ENCODE measurements at regions not wholly inside any gene's neighbourhood (a gene's known extent, or its start where the extent isn't known, plus 50 kb on each side); places are given as distances from the start of the nearest gene placed in this dataset.

DNA sequence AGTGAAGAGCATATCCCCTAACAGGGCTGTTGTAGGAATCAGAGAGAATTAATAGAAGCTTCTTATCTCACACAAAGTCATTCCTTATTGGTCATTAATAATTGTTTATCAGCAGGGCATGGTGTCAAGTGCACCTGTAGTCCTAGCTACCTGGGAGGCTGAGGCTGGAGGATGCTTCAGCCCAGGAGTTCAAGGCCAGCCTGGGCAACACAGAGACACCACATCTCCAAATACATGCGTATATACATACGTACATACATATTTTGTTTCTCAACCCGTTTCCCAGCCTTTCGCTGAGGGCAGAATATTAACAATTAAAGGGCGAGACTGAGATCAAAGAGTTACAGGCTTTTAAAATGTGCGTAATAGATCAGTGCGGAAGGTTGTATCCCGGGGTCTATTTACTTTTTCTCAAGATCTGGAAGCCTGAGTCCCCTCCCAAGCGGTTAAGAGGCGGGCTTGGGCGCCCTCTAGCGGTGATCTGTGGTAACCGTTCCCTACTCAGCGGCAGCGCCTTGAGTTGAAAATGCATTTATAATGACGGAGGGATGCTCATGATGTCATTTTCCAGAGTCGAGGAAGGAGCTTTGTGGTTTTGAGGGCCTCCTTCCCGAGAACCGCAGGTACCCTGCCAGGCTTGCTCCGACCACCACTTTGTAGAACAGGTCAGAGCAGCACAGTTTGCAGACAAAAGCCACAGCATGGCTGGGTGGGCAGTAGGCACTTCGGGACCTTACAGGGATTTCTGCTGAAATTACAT is 169.6 kb upstream of the GPR12 start:
- peak; percentile 24 for DNase-seq

DNA sequence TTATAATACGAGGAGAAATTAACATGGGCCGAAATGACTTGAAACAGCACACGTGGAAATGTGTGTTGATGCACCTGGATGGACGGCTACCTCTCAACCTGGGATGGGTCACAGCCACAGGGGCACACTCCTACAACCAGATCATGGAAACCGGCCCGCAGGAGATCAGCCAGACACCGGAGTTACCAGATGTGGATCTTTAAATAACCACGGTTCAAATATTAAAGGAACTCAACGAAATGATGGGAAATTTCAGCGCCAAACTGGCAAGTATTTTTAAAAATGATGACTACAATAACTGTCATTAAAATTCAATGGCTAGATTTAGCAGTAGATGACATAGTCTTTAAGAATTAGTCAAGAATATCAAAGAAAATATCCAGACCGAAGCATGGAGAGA is 166.9 kb upstream of the GPR12 start:
- no peak for DNase-seq

DNA sequence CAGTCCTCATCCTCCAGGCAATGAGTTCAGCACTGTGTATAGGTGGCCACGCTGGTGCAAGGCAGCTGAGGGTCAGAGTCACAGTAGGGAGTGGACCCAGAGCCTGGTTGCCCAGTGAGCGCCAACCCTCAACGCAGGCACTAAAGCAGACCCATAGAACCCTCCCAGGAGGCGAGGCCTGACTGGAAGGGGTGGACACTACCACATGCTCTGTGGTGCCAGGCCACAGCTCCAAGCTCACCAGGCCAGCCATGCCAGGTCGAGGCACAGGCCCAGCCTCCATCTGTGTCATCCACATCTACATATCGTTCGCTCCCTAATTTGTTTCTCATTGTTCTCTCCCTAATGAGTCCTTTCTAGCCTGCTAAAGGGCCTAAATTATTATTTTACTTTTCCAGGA is 165.8 kb upstream of the GPR12 start:
- no peak for DNase-seq

DNA sequence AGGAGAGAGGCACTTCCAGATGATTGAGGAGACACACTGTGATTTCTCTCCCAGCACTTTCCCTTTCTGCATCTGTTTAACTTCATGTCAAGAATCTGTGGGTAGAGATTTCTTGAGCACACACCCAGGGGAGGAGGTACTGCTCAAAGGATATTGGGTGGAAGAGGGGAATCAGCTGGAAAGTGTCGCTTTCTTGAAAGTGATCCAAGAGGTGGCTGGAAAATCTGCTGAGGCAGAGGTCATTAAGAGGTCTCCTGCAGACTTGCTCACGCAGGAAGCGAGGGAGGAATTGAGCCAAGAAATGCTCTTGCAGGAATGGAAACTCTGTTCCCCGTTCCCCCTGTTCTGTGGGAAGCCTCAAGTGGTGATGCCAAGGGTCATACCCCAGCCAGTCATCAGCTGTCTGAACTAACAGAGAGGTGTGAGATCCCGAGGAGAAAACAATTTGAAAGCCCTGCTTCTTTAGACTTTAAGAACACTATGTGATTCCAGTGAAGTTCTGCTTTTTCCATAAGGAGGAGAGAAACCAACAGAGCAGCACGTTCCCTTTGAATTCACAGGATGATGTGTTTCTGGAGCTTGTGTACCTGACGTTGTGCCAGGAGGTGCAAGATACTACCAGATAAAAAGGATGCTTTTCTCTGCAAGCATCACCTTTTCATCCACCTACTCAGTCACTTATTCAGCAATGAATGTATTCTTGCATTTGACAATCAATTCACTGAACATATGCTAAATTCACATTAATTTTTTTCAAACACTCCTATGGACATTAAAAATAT is 163.4 kb upstream of the GPR12 start:
- DNase-seq, result no peak

DNA sequence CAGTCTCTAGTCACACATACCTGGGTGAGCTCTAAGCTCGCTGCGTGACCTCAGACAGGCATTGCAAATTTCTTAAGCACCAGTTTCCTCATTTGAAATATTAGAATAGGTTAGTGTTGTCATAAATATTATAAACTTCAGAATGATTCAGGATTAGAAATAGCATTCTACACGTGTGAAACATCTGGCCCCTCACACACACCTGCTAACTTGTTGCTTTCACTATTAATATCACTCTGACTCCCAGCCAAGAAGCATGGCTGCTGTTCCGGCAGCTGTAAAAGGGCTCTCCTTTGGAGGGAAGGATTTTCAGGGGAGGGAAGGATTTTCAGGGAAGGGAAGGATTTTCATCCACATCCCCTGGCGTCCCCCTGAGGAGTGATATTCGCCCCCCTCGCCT is 161.3 kb upstream of the GPR12 start:
- no peak for DNase-seq

DNA sequence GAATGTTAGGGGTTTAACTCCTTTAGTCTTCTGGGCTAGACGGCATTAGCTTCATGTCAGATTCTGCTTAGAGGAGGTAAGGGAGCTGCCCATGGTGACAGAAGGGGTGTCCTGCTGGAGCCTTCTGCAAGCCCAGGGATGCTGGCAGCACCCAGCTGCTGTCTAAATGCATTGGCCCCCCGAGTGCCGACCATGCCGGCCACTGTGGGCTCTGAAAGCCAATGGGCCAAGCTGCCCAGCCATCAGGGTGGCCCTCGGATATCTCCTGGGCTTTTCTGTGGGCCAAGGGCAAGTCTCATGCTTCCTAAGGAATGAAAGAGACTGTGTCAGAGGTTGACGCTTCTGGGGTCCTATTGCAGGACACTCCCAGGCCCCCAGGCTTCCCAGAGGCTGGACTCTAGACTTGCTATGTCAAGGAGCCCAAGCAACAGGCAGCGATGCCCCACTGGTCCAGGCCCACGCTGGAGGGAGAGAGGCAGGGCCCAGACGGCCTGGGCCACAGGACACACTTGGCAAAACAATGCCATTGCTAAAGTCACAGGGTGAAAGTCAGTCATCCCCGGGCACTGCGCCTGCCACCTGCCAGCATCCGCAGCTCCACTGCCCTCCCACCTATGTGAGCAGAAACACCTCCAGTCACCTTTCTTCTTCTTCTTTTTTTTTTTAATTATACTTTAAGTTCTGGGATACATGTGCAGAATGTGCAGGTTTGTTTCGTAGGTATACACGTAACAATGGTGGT is 160.2 kb upstream of the GPR12 start:
- DNase-seq, result no peak

DNA sequence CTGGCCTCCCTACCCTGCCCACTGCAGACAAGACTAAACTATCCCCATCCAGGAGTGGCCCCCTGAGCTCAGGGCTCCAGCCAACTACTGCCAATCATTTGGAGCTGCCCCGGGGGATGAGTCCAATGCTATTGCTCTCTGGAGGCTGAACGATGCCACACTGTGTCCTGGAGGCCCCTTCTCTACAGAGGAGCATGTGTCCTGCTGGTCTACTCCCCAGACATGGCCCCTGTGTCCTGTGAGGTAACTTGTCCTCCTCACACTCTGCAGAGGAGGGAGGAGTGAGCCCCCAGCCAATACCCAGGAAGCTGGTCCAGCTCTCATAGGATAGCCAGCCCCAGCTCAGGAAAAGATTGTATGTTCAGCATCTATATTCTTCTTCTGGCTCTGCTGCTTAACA is 159.1 kb upstream of the GPR12 start:
- DNase-seq, result no peak

DNA sequence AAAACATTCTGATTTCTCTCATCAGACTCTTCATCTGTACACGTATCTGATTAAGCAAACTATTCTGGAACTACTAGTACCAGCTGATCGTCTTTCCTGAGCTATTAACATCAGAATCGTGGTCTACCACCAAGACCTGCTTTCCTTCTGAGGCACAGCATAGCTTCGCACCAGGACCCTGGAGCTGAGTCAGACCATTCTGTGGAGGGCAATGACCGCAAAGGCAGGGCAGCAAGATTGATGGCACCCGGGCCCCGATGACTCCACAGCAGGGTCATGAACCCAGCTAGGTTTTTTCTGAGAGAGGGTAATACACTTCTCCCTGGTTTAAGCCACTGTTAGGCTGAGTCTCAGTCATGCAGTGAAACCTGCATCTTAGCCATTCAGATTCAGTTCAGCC is 158.7 kb upstream of the GPR12 start:
- DNase-seq, result no peak

DNA sequence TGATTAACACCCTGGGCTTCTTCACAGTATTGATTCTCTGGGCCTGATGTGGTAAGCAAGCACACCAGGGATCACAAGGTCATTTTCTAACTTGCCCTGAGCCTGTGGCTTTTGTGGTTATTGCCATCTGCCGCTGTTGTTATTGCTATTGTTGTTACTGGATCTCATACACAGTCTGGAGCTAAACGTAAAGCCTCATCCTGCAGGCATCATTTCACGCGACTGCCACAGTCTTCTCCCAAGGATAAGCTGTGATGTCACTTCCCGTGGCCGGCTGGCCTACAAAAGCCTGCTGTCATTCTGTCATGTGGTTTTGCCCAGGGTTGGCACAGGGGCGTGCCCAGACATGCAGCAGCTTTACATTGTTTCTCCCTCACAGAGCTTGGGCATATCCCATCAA is 154.0 kb upstream of the GPR12 start:
- DNase-seq, result peak; percentile 71

DNA sequence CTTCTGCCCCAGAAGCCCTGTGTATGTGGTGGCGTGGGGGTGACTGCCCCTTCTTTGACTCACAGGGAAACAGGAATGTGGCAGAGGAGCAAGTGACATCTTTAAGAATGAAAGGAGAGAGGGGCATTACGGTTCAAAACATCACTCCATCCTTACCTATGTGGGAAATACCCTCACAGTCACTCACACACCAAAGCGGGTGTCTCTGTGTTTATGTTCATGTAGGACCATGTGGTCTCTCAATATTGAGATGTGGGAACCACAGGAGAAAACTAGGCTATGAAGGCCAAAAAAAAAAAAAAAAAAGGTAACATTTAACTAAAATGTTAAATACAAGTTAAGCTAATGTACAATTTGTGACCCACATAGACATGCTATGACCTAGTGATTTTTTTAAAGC is 153.6 kb upstream of the GPR12 start:
- no peak for DNase-seq

DNA sequence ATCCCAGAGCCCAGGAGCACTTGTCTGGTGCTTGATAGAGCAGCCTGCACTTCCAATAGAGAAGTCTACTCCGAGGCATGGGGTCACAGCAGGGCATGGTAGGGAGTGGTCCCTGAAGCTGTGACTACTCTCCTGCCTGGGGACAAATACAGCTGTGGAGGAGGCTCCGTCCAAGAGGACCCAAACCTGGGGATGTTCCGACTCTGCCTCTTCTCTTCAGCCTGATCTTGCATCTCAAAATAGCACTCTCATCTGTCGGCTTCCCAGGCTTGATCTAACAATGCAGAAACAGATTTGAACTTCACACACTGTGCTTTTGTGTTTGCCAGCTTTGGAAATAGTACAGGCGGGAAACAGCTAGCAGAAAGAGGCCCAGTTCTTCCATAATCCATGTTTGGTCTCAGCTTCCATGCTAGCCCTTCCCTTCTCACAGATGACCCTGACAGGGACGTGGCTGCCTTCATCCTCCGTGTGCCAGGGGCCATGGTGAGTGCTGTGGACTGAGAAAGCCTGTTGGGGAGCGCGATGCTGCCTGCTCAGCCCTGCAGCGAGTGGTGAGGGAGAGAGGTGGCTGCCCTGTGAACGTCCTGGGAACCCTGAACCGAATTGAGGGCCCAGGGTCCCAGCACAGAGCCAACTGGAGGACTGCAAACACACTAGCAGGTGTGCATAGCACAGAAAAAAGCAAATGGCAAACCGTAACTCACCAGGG is 150.3 kb upstream of the GPR12 start:
- DNase-seq, result no peak

DNA sequence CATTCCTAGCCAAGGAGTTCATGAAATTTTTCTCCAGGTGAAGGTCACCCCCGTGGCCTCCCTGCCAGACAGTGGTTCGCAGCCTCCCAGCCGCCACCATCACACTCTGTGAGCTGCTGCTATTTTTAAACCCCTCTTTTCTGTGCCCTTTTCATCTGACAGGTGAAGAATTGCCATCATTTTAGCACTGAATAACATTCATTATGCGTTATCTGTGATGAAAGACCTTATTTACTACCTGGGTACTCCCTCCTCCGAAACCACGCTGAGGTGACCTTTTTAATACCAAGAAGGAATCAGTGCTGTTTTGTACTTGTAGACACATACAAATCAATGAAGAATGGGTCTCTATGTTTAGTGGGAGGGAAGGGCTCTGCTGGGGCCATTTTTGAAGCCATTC is 148.9 kb upstream of the GPR12 start:
- no peak for DNase-seq

DNA sequence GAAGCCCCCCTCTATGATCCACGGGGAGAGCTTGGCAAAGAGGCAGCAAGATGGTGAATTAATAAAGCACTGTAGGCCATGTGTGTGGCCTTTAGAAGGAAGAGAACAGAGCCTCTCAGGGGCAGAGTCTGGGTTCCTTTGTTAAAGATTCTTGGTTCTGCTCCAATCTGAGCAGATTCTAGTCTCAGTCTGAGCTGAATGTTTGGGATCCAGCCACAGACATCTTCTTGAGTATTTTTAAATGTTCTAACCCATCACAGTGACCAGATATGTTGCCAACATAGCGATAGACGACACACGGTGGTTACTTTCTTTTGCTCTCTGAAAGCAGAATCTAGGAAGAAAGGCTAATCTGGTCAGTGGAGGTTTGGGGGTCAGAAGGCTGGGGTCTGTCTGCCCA is 147.5 kb upstream of the GPR12 start:
- DNase-seq, result no peak

DNA sequence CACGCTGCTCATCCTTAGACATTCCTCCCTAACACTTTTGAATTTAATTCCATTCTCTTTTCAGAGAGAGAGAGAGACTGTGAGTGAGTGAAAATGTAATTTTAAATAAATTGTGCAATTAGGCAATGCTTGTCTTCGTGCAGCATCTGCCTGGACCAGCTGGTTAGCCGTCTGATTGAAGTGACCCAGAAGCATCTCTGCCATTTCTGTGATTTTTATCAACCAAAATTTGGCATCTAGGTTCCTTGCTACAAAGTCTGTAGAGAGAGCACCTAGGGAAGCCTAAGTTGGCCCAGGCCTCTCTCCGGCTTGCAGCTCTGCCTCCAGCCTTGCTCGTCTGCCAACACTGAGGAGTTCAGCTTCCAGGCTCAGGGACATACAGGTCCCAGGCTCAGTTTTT is 138.6 kb upstream of the GPR12 start:
- DNase-seq, result no peak

DNA sequence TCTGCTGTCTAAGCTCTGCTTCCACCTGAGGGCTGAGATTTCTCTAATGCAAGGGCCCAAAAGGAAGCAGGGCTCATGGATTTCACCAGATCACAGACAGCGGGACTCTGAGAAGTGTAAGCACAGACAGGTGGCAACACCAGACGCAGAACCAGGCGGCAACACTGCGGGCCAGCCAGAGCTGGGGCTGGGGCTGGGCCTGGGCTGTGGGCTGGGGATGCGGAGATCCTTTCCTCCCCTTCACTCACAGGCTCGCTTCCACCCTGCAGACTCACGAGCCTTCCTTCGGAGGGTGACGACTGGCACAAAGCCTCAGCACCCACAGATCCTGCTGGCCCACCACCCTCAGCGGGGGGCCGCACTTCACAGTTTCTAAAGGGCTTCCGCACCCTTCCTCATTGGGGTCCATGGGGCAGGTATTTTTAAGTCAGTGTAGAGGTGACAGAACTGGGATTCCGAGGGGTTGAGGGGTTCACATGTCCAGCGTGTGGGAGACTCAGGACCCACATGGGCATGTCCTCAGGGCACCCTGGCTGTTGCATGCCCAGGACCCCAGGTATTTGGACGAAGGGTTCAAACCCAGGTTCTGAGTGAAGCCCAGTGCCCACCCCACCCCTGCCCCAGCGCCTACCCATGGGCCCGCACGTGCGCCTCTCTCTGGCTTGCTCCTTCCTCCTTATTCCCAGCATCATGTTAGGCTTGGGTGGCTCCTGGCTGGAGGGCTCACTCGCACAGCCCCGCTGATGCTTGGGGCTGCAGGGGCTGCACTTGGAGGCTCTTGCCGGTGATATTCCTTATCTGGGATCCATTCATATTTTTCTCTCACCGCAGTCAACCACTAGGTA is 137.3 kb upstream of the GPR12 start:
- DNase-seq, result no peak

DNA sequence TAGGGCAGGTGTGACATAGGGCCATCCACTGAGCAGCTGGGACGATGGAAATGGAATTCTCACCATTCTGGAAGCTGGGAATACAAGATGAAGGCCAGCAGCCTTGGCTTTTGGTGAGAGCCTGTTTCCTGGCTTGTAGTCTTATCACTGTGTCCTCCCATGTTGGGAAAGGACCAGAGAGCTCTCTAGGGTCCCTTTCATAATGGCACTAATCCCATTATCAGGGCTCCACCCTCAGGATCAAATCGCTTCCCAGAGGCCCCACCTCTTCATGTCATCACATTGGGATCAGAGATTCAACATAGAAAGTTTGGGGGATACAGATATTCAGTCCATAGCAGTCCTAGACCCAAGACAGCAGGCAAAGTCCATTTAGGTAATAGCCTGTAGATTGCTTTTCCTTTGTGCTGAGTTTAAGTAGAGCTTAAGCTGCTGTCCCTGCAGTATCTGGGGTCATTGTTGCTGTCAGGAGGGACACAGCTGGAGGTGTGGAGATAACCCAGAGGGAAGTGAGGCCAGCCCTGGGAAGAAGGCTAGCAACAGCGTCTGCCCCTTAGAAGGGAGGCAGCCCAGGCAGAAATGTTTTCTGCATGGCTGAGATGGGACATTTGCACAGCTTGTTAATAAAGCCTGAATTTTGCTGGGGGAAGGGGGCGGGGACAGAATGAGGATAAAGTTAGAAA is 136.5 kb upstream of the GPR12 start:
- DNase-seq, result no peak

DNA sequence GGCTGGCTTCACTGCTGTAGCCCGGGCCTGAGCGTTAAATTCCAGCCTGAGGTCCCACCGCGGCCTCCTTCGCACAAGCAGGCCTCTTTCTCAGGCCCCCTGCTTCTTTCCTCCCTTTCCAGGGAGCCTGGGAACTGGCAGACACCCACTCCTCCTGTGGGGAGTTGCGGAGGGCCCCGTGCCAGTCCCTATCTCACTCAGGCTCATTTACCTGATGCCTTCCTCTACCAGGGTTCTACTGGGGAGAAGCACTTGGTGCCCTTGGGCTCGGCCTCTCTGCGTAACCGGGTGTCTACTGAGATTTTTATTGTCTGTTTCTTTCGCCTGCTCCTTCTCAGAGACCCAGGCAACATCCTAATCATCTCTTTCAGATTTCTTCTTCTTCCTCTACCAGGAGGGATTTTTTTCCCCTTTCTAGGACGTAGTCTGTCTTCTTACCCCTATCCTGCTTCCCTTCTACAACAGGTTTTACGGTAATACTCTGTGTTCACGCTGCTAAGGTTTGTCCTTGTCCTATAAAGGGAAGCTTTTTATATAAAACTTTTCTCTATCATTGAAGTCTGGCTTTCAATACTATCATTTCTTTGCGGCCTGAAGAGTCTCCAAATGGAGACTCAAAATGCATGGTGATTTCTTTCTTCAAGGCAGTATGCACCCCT is 135.4 kb upstream of the GPR12 start:
- DNase-seq, result no peak

DNA sequence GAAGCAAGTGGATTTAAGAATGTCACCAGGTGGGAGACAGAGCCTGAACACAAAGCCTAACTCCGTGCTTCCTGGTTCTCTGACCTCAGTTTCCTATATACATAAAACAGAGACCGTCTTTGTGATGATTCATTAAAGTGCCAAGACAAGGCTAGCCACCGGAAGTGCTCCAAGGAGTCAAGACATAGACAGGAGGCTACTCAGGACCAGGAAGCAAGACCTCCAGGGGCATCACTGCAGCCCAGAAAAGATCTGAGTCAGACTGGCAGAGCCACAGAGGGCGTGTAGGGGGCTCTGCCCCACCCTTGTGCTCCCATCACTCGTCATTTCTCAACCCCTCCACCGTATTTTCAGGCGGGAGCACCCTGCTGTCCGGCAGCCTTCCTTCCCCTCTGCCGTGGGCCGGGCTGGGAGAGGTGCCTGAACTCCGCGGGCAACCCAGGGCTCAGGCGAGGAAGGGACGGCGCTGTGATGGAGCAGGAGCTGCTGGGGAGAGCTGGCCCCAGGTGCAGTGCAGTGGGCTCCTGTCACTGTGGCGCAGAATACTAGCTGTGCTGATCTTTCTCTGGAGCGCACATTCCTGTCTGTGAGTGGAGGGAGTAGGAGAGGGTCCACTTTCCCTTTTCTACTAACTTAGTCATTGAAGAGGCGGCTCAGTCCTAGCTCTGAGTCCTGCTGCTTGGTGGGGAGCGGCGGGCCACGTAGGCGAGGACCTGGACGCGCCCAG is 134.7 kb upstream of the GPR12 start:
- no peak for DNase-seq

DNA sequence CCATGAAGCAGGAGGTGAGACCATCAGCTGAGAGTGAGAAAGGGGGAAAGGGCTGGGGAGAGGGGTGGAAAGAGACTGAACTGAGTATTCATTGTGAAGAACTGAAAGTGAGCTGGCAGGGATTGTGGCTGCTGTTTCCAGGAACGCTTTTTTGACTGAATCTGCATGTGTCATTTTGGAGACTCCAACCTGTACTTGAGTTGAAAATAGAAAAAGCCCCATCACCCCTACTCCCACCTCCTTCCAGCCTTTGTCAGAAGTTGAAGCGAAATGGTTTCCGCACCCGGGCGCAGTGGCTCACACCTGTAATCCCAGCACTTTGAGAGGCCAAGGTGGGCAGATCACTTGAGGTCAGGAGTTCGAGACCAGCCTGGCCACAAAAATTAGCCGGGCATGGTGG is 128.0 kb upstream of the GPR12 start:
- DNase-seq, result no peak

DNA sequence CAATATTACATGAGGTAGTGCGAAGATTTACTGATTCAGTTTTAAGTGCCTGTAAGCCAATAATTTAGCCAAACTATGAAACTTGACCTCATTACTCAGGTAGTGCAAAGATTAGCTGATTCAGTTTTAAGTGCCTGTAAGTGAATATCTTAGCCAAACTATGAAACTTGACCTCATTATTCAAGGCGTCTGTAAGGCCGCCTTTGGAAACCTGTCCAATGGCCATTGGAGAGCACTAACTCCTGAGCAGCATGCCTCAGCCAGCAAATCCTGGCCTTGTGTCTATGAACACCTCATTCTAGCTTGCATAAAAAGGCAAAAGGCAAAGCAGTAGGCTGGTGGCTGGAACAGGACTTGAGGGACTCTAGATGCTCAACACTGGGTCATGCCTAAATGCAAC is 127.0 kb upstream of the GPR12 start:
- DNase-seq, result no peak
